ENCODE measurements at regions not wholly inside any gene's neighbourhood (a gene's known extent, or its start where the extent isn't known, plus 50 kb on each side); places are given as distances from the start of the nearest gene placed in this dataset.
"Not testable (repeated sequence)": the region's sequence is repeated elsewhere in the genome, so short reads cannot be mapped to it uniquely, and the experiment has no call there.

DNA sequence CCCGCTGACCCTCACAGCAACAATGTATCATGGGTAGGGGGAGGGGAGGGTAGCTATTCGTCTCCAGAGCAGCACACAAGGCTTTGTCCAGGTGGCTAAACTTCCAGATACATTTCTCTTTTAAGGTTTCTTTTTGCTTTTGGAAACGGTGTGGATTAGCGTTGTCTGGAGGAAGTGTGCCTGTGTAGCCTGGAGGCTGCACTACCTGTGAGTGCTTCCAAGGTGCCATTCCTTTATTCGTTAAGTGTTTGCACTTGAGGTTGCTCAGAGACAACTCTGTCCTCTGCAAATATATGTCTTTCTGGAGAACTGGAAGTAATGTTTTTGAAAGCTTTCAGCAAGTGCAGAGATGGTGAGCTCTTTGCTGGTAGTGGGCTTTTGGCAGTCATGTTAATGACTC is 53.1 kb downstream of the HSFY1 start:
- not testable (repeated sequence) for DNase-seq (ENCODE audit: low spot score)

- DNase-seq (ENCODE audit: low spot score), result not testable (repeated sequence)
Observed at GRCh38 chrY:18601287-18601686, 54.8 kb downstream of the HSFY1 start.

GRCh38 chrY:18606251-18606650 is 59.7 kb downstream of the HSFY1 start:
- not testable (repeated sequence) for DNase-seq (ENCODE audit: low spot score)

DNA sequence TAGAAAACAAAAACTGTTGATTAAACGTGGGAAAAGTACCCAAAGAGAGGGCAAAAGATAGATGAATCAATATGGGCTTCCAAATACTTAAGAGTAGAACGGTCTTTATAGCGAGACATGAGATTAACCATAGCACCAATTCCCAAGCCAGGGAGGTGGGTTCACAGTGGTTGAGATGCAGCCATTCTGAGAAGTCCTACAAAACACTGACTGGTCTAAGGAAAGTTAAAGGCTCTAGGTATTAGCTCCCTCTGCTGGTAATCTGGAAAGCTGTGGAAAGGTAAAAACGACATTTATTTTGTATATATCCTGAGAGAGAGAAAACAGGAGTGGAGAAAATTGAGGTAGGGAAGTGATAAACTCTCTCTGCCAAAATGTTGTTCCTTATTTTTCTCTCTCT is 61.7 kb downstream of the HSFY1 start:
- not testable (repeated sequence) for DNase-seq (ENCODE audit: low spot score)

DNA sequence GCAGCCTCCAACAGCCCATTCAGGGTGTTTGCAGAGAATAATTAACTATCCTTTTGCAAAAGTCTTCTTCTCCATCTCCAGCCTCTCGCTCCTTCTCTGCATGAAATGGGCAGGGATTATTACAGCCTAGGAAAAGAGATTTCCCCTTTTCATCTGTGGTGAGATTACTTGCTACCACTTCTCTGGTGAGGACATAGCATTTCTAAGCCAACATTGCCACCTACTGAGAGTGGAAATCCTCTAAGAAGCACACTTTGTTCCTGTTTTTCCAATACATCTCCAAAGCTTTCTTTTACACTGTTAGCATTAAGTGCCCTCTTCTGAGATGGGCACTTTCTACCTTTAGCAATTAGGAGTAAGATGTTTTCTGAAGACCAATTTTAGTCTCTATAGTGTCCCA is 69.3 kb downstream of the HSFY1 start:
- DNase-seq (ENCODE audit: low spot score), result not testable (repeated sequence)

DNA sequence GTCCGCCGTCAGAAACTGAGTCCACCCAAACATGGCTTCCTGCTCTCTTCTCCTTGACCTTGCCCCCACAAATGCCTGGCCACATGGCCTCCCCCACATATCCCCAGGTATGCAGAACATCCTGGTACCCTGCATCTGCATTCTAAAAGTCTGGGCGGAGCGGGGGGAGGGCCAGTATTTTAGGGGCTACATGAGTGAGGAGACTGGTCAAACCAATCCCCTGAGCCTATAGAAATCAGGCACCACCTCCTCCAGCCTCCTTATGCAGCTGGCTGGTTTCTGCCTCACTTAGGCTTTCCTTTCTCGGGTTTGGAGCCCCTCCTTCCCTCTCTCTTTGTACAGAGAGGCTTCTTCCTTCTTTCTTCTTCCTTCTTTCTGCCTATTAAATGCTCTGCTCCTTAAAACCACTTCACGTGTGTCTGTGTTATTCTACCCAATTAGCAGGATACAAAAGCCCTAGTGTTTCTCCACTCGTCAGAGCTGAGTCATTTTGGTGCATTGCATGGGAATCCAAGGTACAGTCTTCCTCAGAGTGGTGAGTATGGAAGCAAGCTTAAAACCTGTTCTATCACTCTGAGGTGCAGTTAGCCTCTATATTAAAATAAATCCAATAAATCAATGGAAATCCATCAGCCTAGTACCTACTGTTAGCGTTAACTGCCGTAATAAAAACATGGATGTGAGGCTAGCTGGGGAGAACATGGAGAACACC is 83.4 kb downstream of the HSFY1 start:
- DNase-seq (ENCODE audit: low spot score), result not testable (repeated sequence)

DNA sequence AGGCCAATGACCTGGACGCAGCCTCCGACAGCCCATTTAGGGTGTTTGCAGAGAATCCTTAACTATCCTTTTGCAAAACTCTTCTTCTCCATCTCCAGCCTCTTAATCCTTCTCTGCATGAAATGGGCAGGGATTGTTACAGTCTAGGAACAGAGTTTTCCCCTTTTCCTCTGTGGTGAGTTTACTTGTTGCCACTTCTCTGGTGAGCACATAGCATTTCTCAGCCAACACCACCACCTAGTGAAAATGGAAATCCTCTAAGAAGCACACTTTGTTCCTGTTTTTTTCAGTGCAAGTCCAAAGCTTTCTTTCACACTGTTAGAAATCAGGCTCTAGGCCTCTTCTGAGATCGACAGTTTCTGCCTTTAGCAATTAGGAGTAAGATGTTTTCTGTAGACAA is 84.1 kb downstream of the HSFY1 start:
- DNase-seq (ENCODE audit: low spot score), result not testable (repeated sequence)

- DNase-seq (ENCODE audit: low spot score), result not testable (repeated sequence)
Observed at GRCh38 chrY:18631610-18632009, 85.1 kb downstream of the HSFY1 start.

GRCh38 chrY:18650746-18651145 is 104.2 kb downstream of the HSFY1 start:
- DNase-seq (ENCODE audit: low spot score), result no peak

DNA sequence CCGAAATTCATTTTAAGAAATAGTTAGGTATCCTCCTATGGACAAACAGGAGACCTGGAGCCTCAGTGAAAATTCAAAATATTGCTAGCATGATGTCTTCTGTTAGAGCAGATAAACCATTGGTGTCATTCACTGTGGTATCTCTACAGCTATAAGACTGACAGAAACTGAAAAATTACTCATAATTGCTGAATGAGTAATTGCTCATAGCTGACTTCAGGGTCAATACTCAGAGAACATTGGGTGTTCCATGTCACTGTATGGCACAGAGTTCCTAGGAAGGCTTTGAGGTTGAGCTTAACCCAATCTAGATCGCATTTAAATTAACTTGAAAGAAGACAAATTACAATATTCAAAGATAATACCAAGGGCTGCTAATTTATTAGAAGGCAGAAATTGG is 109.0 kb downstream of the HSFY2 start:
- DNase-seq (ENCODE audit: low spot score), result no peak

DNA sequence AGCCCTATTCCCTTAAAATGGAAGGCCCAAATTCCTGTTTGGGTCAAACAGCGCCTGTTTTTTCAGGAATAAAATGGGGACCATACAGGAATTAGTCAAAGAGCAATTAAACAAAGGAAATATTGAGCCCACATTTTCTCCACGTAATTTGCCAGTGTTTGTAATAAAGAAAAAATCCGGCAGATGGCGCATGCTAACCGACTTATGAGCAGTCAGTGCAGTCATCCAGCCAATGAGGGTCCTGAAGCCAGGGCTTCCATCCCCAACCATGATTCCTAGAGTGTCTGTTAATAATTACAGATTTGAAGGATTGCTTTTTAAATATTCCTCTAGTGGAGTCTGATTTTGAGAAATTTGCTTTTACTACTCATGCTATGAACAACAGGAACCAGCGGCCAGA is 103.7 kb downstream of the HSFY2 start:
- DNase-seq (ENCODE audit: low spot score), result peak; percentile 11

GRCh38 chrY:18671970-18672369 is 101.6 kb downstream of the HSFY2 start:
- DNase-seq (ENCODE audit: low spot score), result no peak

- DNase-seq (ENCODE audit: low spot score), result not testable (repeated sequence)
Observed at GRCh38 chrY:18686027-18686426, 87.5 kb downstream of the HSFY2 start.

- not testable (repeated sequence) for DNase-seq (ENCODE audit: low spot score)
Observed at GRCh38 chrY:18688362-18688761, 85.2 kb downstream of the HSFY2 start.

DNA sequence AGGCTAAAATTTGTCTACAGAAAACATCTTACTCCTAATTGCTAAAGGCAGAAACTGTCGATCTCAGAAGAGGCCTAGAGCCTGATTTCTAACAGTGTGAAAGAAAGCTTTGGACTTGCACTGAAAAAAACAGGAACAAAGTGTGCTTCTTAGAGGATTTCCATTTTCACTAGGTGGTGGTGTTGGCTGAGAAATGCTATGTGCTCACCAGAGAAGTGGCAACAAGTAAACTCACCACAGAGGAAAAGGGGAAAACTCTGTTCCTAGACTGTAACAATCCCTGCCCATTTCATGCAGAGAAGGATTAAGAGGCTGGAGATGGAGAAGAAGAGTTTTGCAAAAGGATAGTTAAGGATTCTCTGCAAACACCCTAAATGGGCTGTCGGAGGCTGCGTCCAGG is 84.1 kb downstream of the HSFY2 start:
- not testable (repeated sequence) for DNase-seq (ENCODE audit: low spot score)

DNA sequence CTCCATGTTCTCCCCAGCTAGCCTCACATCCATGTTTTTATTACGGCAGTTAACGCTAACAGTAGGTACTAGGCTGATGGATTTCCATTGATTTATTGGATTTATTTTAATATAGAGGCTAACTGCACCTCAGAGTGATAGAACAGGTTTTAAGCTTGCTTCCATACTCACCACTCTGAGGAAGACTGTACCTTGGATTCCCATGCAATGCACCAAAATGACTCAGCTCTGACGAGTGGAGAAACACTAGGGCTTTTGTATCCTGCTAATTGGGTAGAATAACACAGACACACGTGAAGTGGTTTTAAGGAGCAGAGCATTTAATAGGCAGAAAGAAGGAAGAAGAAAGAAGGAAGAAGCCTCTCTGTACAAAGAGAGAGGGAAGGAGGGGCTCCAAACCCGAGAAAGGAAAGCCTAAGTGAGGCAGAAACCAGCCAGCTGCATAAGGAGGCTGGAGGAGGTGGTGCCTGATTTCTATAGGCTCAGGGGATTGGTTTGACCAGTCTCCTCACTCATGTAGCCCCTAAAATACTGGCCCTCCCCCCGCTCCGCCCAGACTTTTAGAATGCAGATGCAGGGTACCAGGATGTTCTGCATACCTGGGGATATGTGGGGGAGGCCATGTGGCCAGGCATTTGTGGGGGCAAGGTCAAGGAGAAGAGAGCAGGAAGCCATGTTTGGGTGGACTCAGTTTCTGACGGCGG is 83.5 kb downstream of the HSFY2 start:
- not testable (repeated sequence) for DNase-seq (ENCODE audit: low spot score)

DNA sequence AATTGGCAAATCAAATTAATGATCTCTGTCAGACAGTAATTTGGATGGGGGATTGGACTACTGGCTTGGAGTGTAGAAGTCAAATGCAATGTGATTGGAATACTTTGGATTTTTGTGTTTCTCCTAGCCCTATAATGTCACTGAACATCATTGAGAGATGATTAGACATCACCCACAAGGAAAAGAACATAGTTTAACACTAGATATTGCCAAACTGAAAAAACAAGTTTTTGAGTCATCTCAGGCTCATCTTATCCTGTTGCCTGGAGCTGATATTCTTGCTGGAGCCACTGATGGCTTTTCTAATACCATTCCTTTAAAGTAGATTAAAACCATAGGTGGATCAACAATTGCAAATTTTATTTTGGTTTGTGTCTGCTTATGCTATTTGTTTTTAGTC is 76.7 kb downstream of the HSFY2 start:
- not testable (repeated sequence) for DNase-seq (ENCODE audit: low spot score)

DNA sequence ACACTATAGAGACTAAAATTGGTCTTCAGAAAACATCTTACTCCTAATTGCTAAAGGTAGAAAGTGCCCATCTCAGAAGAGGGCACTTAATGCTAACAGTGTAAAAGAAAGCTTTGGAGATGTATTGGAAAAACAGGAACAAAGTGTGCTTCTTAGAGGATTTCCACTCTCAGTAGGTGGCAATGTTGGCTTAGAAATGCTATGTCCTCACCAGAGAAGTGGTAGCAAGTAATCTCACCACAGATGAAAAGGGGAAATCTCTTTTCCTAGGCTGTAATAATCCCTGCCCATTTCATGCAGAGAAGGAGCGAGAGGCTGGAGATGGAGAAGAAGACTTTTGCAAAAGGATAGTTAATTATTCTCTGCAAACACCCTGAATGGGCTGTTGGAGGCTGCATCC is 69.3 kb downstream of the HSFY2 start:
- not testable (repeated sequence) for DNase-seq (ENCODE audit: low spot score)

DNA sequence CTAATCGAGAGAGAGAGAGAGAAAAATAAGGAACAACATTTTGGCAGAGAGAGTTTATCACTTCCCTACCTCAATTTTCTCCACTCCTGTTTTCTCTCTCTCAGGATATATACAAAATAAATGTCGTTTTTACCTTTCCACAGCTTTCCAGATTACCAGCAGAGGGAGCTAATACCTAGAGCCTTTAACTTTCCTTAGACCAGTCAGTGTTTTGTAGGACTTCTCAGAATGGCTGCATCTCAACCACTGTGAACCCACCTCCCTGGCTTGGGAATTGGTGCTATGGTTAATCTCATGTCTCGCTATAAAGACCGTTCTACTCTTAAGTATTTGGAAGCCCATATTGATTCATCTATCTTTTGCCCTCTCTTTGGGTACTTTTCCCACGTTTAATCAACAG is 61.8 kb downstream of the HSFY2 start:
- not testable (repeated sequence) for DNase-seq (ENCODE audit: low spot score)

DNA sequence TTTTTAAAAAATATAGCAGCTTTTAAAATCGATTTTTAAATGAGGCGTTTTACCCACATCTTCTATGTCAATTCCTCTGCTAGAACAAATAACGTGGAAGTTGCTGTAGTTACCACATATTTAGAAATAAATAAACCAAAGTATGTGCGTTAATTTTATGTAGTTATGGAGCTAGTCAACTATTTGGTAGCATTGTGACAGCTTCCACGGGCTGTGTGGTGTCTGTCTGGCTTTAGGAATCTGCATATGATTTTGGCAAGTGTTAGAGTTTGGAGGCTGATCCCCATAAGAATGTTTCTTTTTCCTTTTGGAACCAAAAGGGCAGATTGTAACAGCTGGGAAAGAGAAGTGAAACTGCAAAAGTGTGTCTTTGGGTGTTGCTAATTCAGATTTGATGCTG is 59.8 kb downstream of the HSFY2 start:
- not testable (repeated sequence) for DNase-seq (ENCODE audit: low spot score)

DNA sequence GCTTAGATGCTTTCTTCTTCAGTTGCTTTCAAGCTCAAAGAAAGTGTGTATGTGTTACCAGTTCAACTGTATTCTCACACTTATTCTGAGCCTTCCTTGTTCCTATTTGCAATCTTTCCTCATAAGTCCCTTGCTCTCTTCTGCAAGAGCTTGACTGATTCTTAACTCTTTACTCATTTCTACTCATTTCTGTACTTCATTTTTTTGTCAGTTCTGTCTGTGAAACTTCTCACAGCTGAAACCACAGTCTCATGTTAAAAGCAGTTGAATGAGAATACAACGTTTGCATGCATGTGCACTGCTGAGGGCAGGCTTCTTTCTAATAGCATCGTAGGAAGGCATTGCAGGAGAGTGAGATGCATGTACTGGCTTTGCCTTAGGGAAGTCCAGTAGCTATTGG is 54.8 kb downstream of the HSFY2 start:
- DNase-seq (ENCODE audit: low spot score), result not testable (repeated sequence)

DNA sequence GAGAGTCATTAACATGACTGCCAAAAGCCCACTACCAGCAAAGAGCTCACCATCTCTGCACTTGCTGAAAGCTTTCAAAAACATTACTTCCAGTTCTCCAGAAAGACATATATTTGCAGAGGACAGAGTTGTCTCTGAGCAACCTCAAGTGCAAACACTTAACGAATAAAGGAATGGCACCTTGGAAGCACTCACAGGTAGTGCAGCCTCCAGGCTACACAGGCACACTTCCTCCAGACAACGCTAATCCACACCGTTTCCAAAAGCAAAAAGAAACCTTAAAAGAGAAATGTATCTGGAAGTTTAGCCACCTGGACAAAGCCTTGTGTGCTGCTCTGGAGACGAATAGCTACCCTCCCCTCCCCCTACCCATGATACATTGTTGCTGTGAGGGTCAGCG is 53.1 kb downstream of the HSFY2 start:
- DNase-seq (ENCODE audit: low spot score), result not testable (repeated sequence)
